GM18508 (cell line): ENCODE measurements at regions not wholly inside any gene's neighbourhood (a gene's known extent, or its start where the extent isn't known, plus 50 kb on each side); places are given as distances from the start of the nearest gene placed in this dataset.

ENCODE experiments used
- ATAC-seq: cut with Tn5 transposase; IDR thresholded peaks from one replicate; pipeline ENCODE4 v1.9.1; 2021; ENCODE audit warnings: moderate number of reproducible peaks; ENCODE audit not compliant: insufficient read depth, unreplicated experiment

DNA sequence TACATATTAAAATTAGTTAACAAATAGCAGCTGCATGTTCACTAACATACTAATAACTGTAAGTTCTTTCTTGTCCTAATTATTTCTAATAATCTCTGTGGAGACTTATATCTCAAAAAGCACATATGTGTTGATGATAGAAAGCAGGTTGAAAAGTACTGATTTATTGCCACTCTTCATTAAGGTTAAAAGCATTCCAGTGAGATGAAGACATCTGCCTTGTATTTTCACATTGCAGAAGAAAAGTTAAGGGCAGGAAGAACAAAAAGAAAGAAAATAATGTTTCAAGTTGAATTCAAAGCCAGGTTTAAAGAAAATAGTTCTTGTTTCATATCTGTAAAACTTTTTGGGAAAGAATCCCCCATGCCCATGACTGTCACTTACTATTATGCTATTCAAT, 429.9 kb downstream of the MTX2 start:
- no peak for ATAC-seq

DNA sequence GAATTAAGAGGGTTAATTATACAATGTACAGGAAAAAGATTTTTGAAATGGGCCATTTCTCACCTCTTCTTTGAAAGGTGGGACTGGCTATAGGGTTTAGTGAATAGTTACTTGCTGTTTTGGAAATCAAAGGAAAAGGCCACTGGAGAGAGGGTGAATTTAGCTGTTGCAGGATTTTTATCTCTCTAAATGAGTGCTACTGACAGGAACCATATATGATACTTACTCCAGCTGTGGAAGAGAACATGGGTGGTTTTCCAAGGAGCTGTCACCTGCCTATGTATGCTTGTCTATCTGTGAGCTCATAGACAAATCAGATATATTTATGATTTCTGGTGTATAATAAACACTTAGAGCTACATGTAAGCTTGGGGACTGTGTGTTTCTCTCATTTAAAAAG, 430.4 kb downstream of the MTX2 start:
- ATAC-seq, result no peak

DNA sequence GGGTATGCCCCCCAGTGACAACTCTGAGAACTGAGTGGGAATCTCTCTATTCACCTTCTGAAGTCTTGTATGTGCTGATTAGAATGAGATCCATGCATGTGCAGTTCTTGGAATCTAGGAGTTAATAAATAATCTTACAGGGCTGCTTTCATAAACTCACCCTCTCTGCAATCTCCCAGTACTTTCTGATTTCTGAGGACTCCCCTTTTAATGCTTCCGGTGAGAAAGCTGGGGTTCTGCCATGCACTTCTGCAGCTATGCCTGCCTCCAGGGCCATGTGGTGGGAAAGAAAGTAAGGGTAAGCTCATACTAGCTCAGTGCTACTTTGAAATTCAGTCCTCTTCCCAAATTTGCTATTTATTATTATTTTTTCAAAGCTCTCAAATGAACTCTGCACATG, 432.9 kb downstream of the MTX2 start:
- no peak for ATAC-seq

DNA sequence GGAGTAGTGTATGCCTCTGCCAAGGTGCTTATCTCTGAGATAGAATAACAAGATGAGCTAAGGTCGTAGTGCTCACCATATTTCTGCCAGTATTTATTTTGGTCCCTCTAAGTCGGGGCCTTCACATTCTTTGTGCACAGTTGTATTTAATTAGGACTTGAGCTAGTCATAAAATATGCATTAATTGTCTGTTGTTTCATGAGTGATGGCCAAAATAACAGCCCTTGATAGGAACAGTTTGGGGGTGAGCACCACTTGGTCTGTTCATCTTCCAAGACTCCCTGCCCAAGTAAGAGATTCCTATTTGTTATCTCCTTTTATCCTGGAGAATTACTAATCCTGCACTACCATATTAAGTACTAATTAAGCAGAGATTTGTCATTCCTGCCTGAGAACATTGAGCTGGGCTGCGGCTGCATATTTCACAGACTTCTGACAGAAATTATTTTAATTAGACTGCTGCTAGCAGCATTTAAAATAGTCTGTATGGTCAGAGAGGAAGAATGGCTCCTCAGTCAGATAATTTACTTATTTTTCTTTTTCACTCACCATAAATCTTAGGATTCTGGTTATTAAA, 435.1 kb downstream of the MTX2 start:
- ATAC-seq, result no peak

DNA sequence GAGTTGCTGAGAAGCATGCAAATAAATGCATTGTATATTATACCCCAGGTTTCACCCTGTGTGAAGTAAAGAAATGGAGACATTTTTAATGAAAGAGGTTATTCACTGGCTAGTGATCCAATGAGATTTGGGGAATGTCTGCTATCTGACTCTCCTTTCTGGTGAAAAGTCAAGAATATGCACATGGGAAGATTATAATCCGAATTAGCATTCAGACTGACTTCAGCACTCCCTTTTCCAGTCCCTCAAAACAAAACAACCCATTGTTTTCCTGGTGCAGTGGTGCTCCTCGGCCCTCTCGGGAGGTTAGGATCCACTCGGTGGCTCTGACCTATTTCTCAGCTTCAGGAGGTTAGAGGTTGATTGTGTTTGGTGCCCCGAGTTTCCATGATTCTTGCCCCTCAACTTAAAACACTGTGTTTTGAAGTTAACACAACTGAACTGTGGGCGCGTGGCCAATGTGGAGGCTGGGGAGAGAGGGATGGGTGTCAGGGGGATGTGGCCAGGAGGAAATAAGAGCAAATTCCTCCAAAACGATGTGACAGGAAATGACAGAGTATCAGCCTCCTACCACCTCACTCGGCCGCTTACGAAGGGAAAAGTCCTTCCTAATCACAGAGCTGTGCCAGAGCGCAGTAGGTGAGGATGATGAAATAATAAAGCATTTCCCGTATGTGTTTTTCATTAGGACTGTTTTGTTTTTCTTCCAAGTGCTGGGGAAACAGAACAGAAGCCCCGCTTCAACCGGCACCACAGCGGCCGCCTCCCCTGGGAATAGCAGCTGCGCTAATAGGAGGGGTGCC, 440.1 kb downstream of the MTX2 start:
- ATAC-seq, result no peak

DNA sequence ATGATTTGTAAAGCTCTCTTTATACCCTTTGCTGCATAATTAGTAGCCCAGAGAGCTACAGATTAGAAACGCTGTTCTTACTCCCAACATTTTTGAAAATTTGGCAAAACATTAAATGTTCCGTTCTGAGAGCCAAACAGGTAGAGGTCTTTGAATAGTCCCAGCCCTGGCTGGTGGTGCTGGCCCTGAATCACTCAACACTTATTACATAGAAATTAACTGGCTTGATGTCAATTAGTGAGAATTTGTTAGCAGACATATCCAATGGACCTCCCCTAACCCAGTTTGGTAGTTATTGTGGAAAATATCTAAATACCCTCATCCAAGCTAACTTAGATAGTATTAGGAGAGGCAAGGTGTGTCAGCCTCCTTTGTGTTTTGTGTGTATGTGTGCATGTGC, 440.7 kb downstream of the MTX2 start:
- no peak for ATAC-seq

DNA sequence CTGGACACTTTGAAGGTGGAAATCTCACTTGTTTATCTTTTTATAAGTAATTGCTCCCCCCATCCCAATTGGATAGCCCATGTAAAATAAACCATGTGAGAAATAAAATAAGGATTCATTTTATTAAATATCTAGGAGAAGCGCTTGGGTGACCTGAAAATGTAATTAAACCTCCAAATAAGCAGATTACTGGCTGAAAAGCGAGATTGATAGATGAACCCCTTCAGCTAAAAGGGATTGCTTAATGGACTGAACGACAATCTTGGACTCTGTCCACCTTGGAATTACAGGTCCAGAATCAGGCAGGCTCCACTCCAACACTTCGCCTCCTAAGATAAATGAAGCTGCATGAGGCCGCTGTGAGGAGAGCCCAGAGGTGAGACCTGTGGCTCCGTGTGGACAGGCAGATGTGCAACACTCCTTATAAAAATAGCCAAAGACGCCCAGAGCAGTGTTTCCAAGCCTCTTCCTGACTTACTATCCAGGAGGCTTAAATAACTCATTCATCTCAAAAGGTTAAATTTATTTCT, 441.5 kb downstream of the MTX2 start:
- no peak for ATAC-seq

DNA sequence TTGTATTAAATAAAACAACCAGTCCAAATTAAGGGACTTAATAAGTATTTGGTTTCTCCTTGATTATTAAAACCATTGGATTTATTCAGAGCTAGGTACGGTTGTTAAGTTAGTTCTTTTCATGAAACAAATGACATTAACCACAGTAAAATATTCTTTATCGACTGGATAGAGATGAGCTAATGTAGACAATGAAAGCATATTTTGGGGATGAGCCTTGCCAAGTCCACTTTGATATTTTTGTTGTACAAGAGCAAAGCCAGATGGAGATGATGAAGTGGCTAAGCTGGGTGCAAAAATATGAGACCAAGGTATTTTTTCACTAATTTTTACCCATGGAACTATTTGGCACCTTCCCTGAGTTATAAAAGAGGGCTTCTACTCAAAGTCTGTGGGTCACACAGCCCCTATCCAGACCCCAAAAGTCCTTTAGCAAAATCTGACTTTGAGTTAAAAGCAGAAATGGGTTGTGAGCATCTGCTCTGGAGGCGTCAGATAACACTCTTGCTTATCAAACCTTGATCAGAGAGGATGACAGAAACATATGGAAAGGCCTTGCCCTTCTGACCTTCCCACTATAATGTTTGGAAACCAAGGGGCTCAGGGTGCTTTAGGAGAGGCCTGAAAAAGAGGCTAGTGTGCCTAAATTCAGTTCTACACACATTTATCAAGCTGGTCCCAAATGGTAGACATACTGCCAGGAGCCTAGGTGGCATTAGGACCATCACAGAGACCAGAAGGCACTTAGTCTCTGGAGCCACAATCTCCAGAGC, 456.8 kb downstream of the MTX2 start:
- no peak for ATAC-seq

DNA sequence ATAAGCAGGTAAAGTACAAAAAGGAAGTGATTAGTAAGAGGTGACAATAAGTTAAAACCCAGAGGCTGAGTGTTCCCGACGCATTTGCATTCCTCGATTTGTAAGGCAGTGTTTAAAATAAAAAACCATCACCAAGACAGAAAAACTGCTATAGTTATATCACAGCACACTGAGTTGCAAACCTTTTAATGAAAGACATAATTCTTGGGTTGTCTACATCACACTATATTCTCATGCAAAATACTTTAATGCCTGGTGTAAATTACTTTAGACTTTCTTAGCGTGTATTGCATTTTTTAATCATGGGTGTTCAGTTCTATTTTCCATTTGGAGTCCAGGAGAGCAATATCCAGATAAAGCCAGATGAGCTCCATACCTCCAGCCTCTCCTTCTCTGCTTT, 458.5 kb downstream of the MTX2 start:
- ATAC-seq, result no peak

DNA sequence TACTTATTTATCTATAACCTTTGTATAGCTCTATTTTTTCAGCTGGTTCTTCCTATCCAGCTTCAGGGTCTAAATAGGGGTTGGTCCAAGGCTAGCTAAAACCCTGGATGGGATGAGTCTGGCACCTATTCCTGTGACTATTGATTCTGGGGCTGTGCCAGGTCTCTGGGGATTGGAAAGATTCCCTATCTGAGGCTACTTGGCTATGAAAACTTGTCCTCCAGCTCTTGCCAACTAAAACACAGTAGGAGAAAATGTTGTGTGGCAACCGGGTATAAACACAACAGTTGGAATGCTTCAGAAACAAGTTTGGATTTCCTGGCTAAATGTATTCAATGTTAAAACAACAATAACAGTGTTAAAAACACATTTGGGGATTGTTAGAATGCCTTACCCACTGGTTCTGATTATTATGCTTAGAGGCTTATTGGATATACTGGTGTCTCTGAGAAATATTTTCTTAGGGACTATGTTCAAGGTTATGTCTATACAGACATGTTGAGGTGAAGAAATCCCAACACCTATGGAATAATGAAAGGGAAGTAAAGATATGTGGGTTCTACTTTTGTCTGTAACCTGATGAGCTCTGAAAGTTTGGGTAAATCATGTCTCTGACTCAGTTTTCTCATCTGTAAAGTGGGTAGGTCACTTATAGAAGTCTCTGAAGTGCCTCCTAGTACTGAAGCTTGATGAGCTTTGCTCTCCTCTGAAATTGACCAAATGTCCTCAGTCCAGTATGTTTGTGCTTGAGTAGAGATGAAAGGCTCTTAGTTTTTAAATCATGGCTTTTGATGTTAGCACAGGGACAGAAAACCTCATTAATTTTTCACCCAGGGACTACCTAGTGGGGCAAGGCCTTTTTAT, 460.7 kb downstream of the MTX2 start:
- ATAC-seq, result no peak

DNA sequence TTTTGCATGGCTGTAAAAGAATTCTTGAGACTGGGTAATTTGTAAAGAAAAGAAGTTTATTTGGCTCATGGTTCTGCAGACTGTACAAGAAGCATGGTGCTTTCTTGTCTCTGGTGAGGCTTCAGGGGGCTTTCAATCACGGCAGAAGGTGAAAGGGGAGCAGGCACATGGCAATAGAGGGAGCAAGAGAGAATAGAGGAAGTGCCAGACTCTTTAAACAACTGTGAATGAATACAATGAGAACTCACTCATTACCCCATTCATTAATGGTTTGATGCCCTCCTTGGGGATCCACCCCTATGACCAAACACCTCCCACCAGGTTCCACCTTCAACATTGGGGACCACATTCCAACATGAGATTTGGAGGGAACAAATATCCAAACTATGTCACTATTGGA, 463.5 kb downstream of the MTX2 start:
- no peak for ATAC-seq

DNA sequence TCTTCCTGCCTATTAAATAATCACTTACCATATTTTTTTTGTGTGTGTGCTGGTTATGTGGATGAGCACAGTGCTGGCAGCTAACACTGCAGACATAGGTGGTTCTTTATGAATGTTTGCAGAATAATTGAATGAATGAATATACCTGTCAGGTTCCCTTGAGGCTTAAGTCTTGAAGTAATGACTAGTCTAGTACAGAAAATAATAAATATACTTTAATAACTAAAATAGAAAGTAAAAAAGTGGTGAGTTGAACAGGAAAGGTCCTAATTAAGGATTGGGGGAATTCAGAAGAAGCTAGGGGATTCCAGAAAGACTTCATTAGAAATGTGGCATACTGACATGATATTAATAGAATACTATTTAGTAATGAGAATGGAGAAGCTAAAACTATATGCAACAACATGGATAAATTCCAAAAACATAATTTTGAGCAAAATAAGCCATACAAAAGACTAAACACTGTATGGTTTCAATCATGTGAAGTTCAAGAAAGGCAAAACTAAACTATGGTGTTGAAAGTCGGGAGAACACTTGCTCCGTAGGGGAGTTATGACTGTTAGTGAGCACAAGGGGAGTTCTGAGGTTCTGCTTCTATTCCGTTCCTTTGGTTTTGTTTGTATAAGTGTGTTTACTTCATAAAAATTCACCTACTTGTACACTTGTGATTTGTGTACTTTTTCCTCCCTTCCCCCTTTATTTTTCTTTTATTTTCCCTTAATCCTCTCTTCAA, 464.6 kb downstream of the MTX2 start:
- ATAC-seq, result no peak

DNA sequence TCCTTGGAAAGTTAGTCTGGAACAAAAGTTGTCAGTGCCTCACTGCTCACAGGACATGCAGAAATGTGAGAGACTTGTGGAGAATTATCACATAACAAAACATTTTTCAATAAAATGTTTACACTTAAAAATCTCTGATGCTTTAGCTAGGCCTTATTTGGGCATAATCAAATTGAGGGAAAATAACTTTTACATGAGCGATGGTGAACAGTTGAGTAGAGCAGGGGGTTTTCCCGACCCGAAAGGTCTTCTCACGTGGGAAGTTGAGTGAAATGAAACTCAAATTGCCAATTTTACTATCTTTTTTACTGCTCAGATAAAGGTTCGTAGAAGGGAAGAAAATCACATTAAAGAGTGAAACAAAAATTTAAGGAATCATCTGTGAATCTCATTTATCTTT, 465.6 kb downstream of the MTX2 start:
- no peak for ATAC-seq

DNA sequence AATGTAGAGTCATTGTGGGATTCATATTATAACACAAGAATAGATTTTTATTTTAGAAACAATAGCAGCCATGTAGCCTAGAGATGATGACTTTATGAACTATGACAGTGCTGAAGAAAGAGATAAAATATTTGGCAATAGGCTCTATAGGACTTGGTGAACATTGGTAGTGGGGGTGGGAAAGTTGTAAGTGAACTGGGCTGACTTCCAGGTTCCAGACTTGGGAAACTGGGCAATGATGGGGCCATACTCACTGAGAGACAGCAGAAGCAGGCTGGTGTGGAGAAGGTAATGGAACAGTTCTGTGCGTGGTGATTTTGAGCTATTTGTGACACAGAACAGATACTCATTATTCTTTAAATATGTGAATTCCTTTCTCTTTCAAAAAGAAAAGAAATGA, 470.3 kb upstream of the HNRNPA3 start:
- ATAC-seq, result no peak

DNA sequence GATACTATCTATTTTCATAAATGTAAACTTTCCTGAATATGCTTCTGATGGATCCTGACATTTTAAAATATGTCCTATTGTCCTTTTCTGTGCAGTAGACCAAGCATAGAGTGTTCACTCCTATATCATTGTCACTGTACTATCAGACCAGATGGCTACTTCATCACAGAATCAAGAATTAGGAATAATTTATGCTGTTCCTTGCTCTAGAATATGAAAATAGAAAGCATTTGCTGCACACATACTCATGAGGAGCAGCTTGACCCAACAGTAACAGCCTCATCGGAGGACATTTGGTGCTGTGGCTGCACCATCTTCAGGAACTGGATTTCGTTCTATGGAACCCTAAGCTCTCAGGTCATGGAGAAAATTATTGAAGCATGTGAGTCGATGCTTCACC, 468.9 kb upstream of the HNRNPA3 start:
- ATAC-seq, result no peak

DNA sequence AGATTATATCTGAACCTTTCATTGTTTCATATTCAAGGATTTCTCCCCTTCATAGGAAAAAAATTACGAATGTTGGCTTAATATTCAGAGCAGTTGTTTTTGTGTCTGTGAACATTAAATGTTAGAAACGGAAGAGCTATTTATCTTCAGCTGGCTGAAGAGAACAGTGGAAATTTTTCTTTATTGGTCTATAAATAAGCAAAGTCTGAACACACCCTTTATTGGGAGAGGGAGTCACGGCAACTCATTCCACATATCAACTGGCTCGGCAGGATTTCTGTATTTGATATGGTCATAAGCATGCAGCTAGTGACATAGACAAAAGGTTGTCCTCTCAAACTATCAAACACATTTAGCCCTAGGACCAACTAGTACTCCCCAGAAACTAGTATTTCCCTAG, 468.4 kb upstream of the HNRNPA3 start:
- ATAC-seq, result no peak

DNA sequence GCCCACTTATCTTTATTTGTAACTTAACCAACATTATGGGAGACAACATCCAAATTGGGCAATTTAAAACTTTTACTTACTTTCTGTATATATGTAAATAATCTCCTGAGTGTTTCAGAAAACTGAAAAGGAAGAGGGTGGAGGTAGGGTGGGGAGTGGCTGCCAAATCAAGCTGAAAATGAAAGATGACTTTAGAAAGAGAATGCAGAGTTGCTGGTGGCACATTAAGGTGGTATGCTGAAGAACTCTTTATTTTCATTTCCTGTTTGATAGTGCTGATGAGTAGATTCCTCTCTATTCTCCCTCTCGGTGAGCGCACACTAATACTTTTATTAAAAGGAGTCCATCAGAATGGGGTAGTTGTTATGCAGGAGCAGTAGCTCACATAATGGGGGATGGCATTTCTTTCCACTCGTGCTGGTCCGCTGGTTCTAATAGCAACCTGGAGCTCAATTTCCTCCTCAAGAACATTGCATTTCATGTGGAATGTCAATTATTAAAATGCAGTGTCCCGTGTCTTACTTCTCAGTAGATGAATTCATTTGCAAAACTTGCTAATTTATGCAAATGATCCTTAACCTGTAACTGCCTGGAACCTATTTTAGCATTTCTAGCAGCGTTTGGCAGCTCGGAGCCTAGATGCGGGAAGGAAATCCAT, 466.9 kb upstream of the HNRNPA3 start:
- ATAC-seq, result no peak

DNA sequence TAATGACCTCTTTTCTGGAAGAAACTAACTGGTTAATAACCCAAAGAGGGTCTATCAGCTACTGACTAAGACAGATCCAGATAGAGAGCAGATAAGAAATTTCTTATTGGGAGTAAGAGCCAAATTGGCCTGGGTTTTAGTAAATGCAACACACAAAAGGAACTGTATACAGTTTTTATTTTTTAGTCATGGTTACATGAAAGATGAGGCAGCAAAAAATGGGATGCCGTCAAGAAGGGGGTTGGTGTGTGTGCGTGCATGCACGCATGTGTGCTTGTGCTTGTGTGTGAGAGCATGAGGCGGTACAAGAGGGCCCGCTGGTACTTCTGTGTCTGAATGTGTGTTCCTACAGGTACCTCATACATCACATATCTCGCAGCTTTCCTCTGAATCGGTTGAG, 466.2 kb upstream of the HNRNPA3 start:
- ATAC-seq, result no peak

DNA sequence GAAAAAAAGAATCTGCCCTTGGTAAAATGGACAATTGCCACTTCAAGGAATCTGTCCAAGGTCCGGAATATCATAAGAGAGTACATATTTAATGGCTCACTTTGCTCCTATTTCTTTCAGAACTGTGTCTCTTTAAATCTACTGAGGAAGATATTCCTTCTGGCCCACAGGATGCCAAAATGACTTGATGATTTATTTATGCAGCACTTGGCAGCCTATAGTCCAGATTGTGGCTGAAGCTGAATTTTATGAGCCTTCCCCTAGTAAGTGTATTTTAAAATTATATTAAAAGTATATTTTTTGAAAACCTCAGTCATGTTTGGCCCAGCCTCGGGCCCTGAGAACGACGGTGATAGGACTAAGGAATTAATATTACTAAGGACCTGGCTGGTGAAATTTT, 465.1 kb upstream of the HNRNPA3 start:
- no peak for ATAC-seq
